ENCODE measurements at regions not wholly inside any gene's neighbourhood (a gene's known extent, or its start where the extent isn't known, plus 50 kb on each side); places are given as distances from the start of the nearest gene placed in this dataset.

DNA sequence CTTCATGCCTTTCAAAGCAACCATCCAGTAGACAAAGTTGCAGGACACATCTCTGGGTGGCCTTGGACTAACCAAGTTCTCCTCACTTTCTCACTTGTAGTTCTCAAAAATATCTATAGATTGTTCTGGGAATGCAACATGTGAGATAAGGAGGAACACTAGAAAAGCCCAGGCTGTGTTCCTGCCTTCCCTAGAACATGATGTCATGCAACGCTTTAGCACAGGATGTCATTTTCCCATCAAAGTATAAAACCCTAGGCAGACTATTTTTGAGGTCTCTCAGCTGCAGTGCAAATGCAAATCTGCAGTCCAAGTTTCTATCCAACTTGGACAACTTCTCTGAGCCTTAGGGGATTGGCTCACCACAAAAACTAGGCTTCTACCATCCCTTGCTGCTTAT is 78.8 kb upstream of the PCDH7 start:
- TF ChIP-seq, protein P1, sequence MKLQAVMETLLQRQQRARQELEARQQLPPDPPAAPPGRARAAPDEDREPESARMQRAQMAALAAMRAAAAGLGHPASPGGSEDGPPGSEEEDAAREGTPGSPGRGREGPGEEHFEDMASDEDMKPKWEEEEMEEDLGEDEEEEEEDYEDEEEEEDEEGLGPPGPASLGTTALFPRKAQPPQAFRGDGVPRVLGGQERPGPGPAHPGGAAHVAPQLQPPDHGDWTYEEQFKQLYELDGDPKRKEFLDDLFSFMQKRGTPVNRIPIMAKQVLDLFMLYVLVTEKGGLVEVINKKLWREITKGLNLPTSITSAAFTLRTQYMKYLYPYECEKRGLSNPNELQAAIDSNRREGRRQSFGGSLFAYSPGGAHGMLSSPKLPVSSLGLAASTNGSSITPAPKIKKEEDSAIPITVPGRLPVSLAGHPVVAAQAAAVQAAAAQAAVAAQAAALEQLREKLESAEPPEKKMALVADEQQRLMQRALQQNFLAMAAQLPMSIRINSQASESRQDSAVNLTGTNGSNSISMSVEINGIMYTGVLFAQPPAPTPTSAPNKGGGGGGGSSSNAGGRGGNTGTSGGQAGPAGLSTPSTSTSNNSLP (IDR thresholded peaks at IDR 0.05; ENCODE audit: low read depth, low read length) = no peak
- no peak for TF ChIP-seq MYC (CRISPR knock-in tag; IDR thresholded peaks at IDR 0.05; ENCODE audit: borderline replicate concordance)
- TF ChIP-seq EP300 (IDR thresholded peaks at IDR 0.05; ENCODE audit: low read depth in 2 of 2, low read length in 2 of 2) = no peak
- no peak for TF ChIP-seq EP300 (CRISPR knock-in tag; IDR thresholded peaks at IDR 0.05; ENCODE audit: borderline replicate concordance)
- TF ChIP-seq ZNF354B (CRISPR knock-in tag; IDR thresholded peaks at IDR 0.05) = no peak
- TF ChIP-seq JUND (CRISPR knock-in tag; IDR thresholded peaks at IDR 0.05) = no peak
- TF ChIP-seq, protein P2, sequence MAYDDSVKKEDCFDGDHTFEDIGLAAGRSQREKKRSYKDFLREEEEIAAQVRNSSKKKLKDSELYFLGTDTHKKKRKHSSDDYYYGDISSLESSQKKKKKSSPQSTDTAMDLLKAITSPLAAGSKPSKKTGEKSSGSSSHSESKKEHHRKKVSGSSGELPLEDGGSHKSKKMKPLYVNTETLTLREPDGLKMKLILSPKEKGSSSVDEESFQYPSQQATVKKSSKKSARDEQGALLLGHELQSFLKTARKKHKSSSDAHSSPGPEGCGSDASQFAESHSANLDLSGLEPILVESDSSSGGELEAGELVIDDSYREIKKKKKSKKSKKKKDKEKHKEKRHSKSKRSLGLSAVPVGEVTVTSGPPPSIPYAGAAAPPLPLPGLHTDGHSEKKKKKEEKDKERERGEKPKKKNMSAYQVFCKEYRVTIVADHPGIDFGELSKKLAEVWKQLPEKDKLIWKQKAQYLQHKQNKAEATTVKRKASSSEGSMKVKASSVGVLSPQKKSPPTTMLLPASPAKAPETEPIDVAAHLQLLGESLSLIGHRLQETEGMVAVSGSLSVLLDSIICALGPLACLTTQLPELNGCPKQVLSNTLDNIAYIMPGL (CRISPR knock-in tag; IDR thresholded peaks at IDR 0.05; ENCODE audit: borderline replicate concordance in 1 of 2, low read depth in 1 of 2) = no peak
- no peak for TF ChIP-seq ZNF138 (CRISPR knock-in tag; IDR thresholded peaks at IDR 0.05; ENCODE audit: low read depth)
- TF ChIP-seq EZH2 (conservative IDR thresholded peaks at IDR 0.05; ENCODE audit: low read depth, low read length) = no peak
- TF ChIP-seq NFE2 (CRISPR knock-in tag; IDR thresholded peaks at IDR 0.05) = no peak
